Eye (tissue), 1 donor: ENCODE measurements at regions not wholly inside any gene's neighbourhood (a gene's known extent, or its start where the extent isn't known, plus 50 kb on each side); places are given as distances from the start of the nearest gene placed in this dataset.
"Not testable (repeated sequence)": the region's sequence is repeated elsewhere in the genome, so short reads cannot be mapped to it uniquely, and the experiment has no call there.

Source experiments
- DNase-seq: peaks from one replicate; pipeline ENCODE4 v3.0.0-alpha.2; 2015

DNA sequence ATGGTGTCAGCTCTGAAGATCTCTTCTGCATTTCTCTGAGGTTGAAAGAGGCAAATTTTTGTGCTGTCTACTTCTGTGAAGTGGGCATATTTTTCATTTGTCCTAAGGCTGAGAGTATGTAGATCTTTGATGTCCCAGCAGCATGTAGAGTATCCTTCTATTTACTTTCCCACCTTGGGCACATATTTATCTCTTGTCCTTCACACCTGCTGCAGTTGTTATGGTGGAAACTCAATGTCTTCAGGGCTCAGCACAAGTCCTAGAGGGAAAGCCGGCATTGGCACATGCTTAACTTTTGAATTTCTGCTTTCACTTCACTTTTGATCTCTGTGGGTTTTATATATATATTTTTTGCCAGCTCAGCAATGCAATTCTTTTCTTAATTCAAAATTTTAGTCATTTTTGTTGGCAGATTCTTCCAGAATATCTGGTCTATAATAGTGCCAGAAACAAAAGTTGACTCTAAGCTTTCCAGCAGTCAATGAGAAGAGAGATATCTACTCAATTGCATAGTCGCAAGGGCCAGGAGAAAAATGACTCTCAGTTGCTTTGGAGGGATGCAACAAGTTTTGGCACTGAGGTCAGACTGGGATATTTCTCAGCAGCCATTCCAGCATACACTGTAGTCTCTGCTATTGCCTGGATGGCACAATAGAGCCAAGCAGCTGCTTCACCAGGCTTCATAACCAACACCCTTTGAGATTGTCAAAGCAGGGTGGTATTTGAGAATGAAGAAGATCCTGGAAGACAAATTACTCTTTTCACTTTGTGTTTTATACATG is 127.8 kb upstream of the FAT1 start:
- DNase-seq: no peak

DNA sequence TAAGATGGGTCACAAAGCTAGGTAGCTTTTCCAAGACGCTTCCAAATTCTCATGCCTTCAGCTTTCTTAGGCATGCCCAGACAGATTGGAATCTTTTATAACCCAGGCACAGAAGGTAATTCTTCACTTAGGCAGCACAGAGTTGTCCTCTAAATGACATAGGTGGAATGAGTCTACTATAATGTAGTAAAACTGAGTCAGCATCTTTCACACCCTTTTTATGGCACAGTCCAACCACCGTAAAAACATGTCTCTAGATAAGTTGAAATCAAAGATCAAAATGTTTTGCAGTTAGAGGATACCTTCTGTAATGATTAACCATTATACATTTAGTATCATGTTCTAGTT is 128.4 kb upstream of the FAT1 start:
- no peak for DNase-seq

DNA sequence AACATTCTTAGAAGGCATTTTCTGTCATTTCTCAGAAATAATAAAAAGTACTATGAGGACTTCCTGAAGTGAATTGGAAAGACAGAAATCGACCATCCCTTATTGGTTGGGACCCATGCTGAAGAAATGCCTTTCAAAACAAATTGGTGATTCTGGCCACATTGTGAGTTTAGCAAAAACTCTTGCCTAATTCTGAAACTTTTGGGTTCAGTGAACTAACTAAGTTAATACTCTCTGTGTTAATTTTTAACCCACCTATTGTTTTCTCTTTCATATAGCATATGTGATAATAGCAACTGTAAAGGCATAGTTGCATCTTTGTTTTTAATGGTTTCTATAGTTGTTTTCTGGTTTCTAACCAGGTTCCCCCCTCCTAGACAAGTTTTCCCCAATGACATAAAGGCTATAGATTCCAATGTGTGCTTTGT is 129.3 kb upstream of the FAT1 start:
- DNase-seq: no peak

GRCh38 chr4:186854256-186854655 is 130.6 kb upstream of the FAT1 start:
- DNase-seq: no peak

- no peak for DNase-seq
Measured at GRCh38 chr4:186855111-186855510, 131.5 kb upstream of the FAT1 start.

DNA sequence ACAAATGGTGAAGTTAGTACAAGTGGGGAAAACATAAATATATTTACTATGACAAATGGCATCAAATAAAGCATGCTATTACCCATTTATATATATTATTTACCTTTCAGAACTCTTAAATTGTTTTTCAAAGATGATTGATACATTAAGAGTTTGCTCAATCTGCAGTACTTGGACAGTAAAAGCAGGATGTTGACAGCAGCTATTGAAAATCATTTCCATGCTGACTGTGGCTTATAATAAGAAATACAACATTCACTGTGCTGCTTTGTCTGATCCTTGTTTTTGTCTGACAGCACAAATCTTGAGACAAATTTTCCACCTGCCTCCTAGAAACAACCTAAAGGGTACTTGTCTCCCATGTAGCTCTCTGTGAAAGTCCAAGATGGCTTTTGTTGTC is 134.1 kb upstream of the FAT1 start:
- DNase-seq: no peak

- DNase-seq: no peak
Measured at GRCh38 chr4:186858355-186858754, 134.7 kb upstream of the FAT1 start.

GRCh38 chr4:186859420-186859819 is 135.8 kb upstream of the FAT1 start:
- no peak for DNase-seq

GRCh38 chr4:186861317-186861716 is 137.7 kb upstream of the FAT1 start:
- DNase-seq: no peak

- no peak for DNase-seq
Measured at GRCh38 chr4:186871856-186872255, 148.2 kb upstream of the FAT1 start.

DNA sequence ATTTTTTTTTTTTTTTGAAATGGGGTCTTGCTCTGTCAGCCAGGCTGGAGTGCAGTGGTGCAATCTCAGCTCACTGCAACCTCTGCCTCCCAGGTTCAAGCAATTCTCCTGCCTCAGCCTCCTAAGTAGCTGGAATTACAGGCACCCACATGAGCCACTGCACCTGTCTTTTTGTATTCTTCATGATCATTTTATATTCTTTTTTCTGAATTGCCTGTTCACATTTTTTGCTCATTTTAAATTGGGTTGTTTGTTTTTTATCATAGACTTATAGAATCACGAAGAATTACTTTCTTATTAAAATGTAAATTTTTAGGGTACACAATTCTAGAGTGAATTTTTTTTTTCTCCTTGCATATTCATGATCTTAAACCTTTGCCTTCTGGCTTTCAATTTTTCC is 149.4 kb upstream of the FAT1 start:
- not testable (repeated sequence) for DNase-seq

DNA sequence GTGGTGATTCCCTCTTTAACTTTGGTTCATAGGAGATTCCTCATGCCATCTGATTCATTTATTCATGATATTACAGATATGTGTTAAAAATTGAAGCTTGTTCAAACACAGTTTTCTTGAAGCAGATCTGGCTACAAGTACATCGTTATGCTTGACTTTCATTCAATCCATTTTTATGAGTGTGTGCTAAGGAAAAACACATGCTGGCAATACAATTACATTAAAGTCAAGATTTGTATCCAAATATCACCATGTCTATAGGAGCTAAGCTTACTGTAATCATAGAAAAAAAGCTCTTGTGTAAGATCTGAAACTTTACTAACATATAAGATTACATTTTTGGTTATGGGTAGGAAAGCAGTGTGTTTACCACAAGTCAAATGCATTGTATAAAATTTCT is 151.8 kb upstream of the FAT1 start:
- no peak for DNase-seq

DNA sequence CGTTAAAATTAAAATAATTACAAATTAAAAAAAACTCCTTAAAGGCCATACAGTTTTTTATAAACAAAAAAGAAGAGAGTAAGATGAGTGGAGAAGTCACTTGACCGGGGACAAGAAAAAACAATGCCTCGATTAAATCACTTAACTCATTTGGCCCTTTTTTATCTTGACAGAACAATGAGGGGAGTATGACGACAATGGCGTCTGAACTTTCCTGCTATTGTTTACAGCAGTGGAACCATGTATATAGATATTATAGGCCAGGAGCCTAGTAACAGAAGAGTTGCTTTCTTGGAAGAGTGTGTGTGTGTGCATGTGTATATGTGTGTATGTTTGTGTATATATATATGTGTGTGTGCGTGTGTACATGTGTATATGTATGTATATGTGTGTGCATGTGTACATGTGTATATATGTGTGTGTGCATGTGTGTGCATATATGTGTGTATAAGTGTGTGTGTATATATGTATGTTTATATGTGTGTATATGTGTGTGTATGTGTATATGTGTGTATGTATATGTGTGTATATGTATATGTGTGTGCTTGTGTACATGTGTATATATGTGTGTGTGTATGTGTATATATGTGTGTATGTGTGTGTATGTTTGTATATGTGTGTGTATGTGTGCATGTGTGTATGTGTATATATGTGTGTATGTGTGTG is 153.4 kb upstream of the FAT1 start:
- no peak for DNase-seq

DNA sequence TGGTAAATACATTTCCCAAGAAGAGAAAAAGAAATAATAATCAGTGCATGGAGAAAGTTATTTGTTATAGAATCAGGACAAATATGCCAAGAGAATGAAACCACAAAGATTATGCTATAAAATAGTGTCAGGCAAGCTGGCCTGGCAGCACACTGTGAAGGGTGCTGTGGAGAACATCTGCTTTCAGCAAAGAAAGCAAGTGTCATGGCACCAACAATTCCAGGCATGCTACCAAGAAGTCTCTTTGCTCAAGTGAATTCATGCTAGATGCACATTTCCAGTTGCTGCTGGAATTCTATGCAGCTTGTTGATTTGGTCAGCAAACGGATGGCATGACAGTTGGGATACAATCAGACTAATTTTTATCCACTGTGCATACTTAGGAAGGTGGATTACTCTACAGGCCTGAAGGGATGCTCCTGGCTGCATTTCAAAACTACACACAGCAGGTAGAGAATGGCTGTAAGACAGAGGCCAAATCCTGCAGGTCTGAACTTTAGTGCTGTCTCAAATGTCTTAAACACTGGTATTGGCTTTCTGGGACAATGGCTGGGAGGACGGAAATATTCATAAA is 154.6 kb upstream of the FAT1 start:
- no peak for DNase-seq

DNA sequence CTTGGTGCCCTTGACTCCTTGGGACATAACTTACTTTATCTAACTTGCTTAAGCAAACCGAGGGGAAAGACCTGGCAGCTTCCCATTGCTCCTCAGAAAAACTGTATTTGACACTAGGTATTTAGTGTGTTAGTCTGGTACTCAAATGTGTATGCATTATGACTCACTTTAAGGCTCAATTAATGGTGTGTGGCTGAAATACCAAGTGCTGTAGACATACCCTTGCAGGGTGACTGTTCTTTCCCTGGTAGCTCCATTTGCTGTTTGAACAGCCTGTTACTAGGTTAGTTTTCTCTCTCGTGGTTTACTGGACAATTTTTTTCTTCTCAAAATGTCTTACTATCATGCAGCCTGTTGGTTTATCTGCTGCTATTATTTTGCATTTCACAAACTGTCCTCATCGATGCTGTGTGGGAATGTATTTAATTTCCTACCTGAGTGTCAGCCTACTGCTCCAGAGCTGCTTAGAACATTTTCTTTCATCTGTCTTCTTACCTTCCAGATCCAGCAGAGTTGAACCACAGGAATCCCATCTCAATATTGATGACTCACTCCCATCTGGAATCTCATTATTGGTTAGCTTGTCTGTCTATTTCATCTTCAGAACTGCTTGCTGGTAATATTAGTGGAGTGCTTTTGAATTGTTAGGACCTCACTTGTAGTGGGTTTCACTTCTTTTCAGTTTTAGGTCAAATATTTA is 158.0 kb upstream of the FAT1 start:
- no peak for DNase-seq

GRCh38 chr4:186882293-186882692 is 158.6 kb upstream of the FAT1 start:
- no peak for DNase-seq

GRCh38 chr4:186885289-186885688 is 161.6 kb upstream of the FAT1 start:
- DNase-seq: no peak

GRCh38 chr4:186886759-186887158 is 163.1 kb upstream of the FAT1 start:
- DNase-seq: no peak

DNA sequence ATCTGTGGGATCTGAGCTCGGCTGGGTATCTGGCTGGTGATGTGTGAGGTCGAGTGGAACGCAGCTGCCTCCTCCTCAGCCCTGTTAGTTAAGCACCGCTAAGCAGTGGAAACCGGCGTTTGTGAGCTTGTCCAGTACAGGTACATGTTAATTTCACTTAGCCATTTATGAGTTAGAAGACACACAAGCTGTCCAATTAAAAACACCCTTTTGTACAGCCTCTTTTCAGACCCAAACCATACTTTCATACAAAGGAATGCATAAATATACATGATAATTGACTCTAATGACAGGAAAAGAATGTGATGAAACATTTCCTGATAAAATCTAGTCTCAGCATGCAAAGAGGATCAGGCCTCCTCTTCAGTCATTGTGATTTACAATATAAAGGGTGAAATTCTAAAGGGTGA is 163.6 kb upstream of the FAT1 start:
- peak; percentile 86 for DNase-seq

DNA sequence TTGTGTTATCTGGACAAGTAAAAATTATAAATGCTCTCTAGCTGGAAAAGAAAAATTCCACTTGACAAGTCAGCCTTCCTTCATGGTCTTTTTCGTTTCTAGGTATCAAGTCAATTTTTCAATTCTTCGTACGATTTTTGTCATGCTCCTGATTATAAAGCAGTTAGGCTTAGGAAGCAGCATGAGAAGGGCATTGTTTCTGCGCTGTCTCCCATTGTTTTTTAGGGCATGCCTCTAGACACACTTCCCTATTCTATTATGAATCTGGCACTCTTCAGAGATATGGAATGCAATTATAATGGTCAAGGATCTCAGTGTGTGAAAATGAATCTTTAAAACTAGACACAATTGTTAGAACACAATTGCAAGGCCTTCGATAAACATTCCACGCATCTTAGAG is 164.1 kb upstream of the FAT1 start:
- peak; percentile 59 for DNase-seq

DNA sequence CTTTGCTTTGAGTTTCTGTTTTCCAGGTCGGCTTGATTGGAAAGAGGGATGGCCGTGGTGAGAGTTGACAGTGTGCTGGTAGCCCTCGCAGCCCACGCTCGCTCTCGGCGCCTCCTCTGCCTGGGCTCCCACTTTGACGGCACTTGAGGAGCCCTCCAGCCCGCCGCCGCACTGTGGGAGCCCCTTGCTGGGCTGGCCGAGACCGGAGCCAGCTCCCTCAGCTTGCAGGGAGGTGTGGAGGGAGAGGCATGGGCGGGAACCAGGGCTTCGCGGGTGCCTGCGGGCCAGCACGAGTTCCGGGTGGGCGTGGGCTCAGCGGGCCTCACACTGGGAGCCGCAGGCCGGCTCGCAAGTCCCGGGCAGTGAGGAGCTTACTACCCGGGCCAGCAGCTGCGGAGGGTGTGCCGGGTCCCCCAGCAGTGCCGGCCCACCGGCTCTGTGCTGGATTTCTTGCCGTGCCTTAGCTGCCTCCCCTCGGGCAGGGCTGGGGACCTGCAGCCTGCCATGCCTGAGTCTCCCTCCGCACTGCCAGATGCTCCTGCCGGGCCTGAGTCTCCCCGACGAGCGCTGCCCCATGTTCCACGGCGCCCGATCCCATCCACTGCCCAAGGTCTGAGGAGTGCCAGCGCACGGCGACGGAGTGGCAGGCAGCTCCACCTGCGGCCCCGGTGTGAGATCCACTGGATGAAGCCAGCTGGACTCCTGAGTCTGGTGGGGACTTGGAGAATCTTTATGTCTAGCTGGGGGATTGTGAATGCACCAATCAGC is 166.4 kb upstream of the FAT1 start:
- DNase-seq: no peak

DNA sequence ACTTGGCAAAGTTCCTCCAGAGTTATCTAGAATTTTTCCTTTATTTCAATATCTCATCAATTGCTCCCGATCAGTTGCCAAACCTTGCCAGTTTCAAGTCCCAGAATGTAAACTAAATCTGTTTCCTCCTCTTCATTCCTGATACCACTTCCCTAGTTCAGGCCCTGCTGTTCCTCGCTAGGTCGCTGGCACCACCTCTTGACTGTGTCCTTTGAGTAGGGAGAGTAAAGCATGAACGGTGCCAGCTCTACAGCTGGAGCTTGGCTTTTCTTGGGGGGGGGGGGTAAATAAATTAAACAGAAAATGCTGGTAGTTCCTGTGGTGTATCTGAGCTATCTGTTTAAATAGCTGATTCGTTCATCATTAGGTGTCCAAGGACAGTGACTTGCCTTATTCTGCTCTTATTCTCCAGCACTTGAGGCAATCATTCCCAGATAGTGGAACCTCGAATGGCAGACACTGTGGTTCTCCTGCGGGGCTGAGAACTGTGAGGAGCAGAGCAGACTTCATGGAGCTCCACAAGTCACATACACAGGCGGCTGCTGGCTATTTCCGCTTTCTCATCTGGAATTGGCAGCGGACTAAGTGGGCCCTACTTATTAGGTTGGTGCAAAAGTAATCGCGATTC is 168.3 kb upstream of the FAT1 start:
- DNase-seq: no peak

- no peak for DNase-seq
Measured at GRCh38 chr4:186898367-186898766, 174.7 kb upstream of the FAT1 start.
